DMS114 treated with DMSO at 0.1 percent for 48 hours (cell line): ENCODE measurements at regions not wholly inside any gene's neighbourhood (a gene's known extent, or its start where the extent isn't known, plus 50 kb on each side); places are given as distances from the start of the nearest gene placed in this dataset.

Experiments used
- DNase-seq: peaks from one replicate; lab custom pipeline; 2025; ENCODE audit not compliant: unreplicated experiment; lab: John Stamatoyannopoulos, UW

DNA sequence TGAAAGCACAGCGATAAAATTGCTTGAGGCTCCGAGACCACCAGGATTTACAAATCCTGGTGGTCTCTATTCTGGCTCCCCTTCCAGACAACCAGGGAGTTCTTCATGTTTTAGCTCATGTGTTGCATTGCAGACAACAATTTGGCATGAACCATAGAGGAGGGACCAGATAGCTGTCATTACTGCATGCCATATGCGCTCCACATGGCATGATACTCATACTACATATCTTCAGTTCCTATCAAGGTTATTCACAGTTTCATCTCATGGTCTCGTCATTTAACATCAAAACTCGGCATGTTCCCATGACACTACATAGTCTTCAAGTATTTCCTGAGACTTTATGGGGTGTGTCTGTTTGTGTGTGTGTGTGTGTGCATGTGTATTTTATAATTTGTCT is 220.3 kb downstream of the OR13H1 start:
- no peak for DNase-seq

DNA sequence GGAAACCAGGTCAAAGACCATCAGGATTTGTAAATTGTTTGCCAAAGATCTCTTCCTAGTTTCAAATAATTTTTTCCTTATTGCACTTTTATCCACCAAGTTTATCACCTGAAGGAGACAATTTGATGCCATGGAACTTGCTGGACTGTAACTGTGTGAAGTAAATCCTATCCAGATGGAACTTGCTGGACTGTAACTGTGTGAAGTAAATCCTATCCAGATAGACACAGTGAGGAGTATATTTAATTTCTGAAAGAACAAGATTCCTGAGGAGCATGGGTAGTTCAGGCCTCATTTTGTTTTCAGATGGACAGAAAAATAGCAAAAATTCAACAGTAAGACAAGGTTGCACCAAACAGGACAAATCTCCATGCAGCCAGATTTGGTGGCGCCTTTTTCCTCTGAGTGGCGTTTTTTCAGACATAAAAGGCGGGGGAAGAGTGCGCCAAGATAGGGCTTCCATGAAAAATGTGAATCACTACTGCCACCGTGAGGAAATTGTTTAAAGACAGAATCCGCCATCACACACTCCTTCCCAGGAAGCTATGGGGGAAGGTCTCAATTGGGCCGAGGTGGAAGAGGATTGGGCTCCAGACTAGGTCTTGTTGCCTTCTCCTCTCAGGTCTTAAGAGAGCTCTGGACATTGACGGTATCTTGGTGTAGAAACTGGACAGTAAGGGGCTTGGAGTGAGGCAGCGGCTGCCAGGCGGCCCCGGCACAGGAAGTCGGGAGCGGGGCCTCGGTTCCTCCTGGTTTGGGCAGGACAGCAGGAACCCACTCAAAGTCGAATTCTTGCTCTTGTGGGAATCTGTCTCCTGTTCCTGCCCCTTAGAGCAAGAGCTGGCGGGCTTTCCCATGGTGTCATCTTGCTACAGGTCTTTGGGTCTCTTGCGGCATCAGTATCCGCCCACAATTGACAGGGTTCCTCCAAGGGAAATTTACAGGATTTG is 234.7 kb downstream of the OR13H1 start:
- DNase-seq = peak; percentile 60

DNA sequence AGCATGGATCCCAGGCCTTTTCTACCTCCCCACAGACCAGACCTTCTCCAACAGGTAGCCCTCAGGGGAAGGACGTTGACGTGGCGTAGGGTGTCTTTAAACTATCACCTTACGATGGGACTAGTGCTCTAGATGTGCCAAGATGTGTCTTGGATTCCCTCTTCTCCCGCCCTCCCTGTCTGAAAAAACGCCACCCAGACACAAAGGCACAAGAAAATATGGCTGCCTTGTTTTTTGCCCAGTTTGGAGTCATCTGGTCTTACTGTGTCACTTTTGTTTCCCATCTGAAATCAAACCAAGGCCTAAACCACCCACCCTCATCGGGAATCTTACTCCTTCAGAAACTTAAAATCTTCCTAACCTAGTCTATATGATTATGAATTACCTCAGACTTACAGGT is 235.4 kb downstream of the OR13H1 start:
- peak; percentile 2 for DNase-seq

GRCh38 chrX:131779741-131780140 is 235.9 kb downstream of the OR13H1 start:
- DNase-seq = no peak

GRCh38 chrX:131782646-131783045 is 238.8 kb downstream of the OR13H1 start:
- DNase-seq = no peak

GRCh38 chrX:131783555-131784308 is 239.4 kb upstream of the STK26 start:
- peak; percentile 58 for DNase-seq

DNA sequence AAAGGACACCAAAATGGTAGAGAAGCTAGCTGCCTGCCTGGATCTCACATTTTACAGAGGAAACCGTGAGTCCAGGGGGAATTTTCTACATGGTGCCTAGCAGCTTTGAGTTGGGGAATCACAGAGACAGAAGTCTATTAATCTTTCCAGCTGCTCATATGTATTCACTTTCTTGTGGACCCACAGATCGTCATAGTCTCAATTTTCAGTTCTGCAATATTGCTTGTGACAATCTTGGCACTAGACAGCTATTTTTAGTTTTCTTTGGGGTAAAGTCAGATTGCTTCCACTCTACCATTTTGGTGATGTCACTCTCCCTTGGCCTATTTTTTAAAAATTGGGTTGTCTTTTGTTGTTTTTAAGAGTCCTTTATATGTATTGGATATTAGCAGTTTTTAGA is 233.4 kb upstream of the STK26 start:
- DNase-seq = no peak

DNA sequence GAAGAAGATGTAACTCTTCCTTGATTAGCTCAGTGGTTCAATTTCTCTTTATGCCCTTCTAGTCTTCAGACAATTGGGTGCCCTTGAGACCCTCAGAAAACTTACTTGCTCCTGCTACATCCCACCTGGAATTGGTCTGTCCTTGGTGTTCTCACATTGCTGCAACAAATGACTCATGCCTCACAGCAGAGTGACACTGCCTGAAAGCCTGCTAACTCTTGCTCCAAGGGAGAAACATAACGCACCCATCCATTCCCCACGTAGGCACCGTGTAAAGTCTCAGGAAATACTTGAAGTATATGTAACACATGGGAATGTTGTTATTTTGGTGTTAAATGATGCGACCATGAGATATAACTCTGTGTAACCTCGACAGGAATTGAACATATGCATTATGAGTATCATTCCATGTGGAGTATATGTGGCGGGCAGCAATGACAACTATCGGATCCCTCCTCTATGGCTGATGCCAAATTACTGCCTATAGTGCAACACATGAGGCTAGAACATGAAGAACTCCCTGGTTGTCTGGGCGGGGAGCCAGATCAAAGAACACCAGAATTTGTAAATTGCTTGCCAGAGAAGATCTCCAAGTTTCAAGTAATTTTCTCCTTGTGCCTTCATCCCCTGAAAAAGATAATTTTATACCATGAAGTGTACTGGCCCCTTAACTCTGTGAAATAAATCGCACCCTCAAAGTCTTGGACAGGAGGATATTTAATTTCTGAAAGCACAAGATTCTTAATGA is 231.3 kb upstream of the STK26 start:
- no peak for DNase-seq

GRCh38 chrX:131792356-131792749 is 230.7 kb upstream of the STK26 start:
- peak; percentile 75 for DNase-seq

DNA sequence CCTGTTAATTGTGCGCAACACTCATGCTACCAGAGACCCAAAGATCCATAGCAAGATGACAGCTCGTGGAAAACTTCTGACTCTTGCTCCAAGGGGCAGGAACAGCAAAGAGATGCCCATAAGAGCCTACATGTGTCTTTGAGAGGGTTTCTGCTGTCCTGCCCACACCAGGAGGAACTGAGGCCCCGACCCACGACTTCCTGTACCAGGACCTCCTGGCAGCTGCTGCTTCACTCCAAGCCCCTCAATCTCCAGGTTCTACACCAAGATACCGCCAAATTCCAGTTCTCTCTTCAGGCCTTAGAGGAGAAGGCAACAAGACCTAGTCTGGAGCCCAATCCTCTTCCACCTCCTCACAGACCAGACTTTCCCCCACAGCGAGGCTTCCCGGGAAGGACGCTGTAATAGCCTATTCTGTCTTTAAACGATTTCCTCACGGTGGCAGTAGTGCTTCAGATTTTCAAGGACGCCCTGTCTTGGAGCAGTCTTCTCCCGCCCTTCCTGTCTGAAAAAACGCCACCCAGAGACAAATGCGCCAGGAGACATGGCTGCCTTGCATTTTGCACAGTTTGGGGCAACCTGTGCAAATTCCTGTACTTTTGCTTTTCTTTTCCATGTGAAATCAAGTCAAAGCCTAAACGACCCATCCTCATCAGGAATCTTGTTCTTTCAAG is 230.2 kb upstream of the STK26 start:
- DNase-seq = peak; percentile 76

DNA sequence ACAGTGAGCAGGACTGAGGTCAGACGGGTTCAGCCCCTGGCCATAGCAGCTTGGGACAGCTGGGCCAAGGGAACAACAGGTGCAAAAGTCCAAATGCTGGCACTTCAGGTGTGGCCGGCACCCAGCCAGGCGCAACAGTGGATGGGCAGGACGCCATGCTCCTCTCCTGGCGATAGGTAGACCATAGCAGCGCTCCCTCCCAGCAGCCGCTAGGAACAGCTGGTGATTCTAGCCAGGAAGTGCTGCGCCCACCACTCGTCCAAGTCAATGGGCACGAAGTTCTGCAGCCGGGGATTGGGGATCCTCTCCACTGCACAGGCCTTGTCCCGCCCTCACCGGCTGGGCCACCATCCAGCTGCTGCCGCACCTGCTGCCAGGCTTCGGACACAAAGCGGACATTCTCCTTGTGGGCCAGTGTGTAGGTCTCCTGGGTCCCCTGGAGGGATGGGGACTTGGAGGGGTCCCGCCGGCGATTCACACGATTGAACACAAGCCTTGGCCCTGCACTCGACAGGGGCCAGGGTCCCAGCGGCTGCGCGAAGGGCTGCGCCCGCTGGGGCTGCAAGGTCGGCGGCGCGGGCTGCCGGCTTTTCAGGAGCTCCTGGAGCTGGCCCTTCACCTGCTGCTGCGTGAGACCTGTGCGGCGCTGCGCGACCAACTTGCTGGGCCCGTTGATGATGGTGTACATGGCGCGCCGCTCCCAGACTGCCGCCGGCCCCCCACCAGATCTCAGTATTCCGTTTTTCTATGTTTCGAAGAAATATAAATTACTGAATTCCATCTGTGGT is 227.5 kb upstream of the STK26 start:
- no peak for DNase-seq

- DNase-seq = no peak
These were observed 222.0 kb upstream of the STK26 start for GRCh38 chrX:131801066-131801465.

DNA sequence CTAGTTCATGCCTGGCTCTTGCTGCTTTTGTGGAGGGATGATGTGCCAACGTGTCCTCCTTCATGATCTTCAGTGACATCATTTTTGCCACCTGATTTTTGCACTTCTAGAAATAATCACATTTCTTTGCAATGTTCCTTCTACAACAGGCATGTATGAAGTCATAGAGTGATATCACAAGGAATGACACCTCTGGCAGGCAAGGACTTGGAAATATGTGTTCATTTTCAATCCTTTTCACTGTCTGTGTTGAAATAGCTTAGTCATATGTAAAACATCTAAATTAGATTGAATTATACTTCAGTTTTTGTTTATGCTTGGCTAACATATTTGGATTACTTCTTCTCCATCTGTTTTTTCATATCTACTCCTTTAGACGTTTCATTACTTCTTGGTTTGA is 221.2 kb upstream of the STK26 start:
- no peak for DNase-seq

- DNase-seq = no peak
These were observed 220.1 kb upstream of the STK26 start for GRCh38 chrX:131802836-131803626.

- peak; percentile 65 for DNase-seq
These were observed 210.0 kb upstream of the STK26 start for GRCh38 chrX:131812847-131813825.

GRCh38 chrX:131816551-131817136 is 206.5 kb upstream of the STK26 start:
- peak; percentile 20 for DNase-seq

DNA sequence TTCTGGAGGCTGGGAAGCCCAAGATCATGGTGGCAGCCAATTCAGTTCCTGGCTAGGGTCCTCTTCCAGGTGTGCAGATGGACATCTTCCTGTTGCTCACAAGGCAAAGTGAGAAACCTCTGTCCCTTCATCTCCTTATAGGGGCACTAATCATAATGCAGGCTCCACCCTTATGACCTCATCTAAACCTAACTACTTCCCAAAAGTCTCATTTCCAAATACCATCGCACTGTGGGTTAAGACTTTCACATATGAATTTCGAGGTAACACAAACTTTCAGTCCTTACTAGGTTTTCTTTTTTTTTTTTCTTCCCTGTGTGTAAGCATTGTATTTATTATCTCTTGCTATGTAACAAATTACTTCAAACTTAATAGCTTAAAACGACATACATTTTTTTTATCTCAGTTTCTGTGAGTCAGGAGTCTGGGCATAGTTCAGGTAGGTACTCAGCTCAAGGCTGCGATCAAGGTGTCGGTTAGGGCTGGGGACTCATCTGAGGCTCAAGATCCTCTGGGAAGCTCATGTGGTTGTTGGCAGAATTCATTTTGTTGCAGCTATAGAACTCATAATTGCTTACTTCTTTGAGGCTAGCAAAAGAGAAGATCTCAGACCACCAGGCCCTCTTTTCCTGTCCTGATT is 204.7 kb upstream of the STK26 start:
- no peak for DNase-seq
